ENCODE measurements at regions not wholly inside any gene's neighbourhood (a gene's known extent, or its start where the extent isn't known, plus 50 kb on each side); places are given as distances from the start of the nearest gene placed in this dataset.

- TF ChIP-seq CTCF (conservative IDR thresholded peaks at IDR 0.05 in 1 of 2, IDR thresholded peaks at IDR 0.05 in 1 of 2; ENCODE audit: extremely low read depth in 1 of 2, insufficient read depth in 1 of 2, low read depth in 1 of 2, low read length in 2 of 2): no peak
- no peak for TF ChIP-seq EZH2 (IDR thresholded peaks at IDR 0.05; ENCODE audit: borderline replicate concordance, low read length)
Observed at GRCh38 chr21:28256420-28256831, 736.3 kb downstream of the LTN1 start.
